CD4-positive, CD25-positive, alpha-beta regulatory T cell (primary cell): ENCODE measurements at regions not wholly inside any gene's neighbourhood (a gene's known extent, or its start where the extent isn't known, plus 50 kb on each side); places are given as distances from the start of the nearest gene placed in this dataset.
"Not testable (repeated sequence)": the region's sequence is repeated elsewhere in the genome, so short reads cannot be mapped to it uniquely, and the experiment has no call there.

Source experiments
- ATAC-seq, 2 donors: fragments of 150-1000 bp; cut with Tn5 transposase; one replicate each; pipeline ENCODE4 v1.10.0; 2021; ENCODE audit warnings: low read depth in 2 of 2, moderate number of reproducible peaks in 2 of 2, moderate library complexity in 1 of 2
- DNase-seq, 3 donors: peaks; one replicate each; pipeline versions ENCODE4 v3.0.0 to v3.0.0-alpha.2; 2012 to 2022; ENCODE audit warnings: mixed read lengths in 1 of 3
- H3K27ac ChIP-seq: one replicate; pipeline ENCODE4 v1.7.0; 2013; ENCODE audit warnings: mild to moderate bottlenecking, low read length; ENCODE audit not compliant: insufficient read depth, poor library complexity, severe bottlenecking
- H3K27me3 ChIP-seq: one replicate; pipeline ENCODE4 v1.7.0; 2013; ENCODE audit warnings: low read length; ENCODE audit not compliant: control insufficient read depth, insufficient read depth
- H3K36me3 ChIP-seq: one replicate; pipeline ENCODE4 v1.7.0; 2013; ENCODE audit warnings: mild to moderate bottlenecking, low read length, moderate library complexity; ENCODE audit not compliant: control insufficient read depth, insufficient read depth
- H3K4me1 ChIP-seq: 2 replicates; pipeline ENCODE4 v1.7.0; 2013; ENCODE audit warnings: mild to moderate bottlenecking, low read length; ENCODE audit not compliant: insufficient read depth, control insufficient read depth, poor library complexity, severe bottlenecking
- H3K4me3 ChIP-seq: one replicate; pipeline ENCODE4 v1.7.0; 2013; ENCODE audit warnings: low read depth, mild to moderate bottlenecking, low read length, moderate library complexity
- H3K9me3 ChIP-seq, 2 experiments: 1 replicate in 1 of 2; 2 replicates in 1 of 2; pipeline ENCODE4 v1.7.0; 2013; ENCODE audit warnings: low read length in 2 of 2, mild to moderate bottlenecking in 1 of 2, moderate library complexity in 1 of 2; ENCODE audit not compliant: control insufficient read depth in 2 of 2
- H3K27ac Mint-ChIP-seq, 3 donors: one replicate each; pipeline ENCODE4 v1.8.0; 2020 to 2022; ENCODE audit warnings: mild to moderate bottlenecking in 3 of 3, mixed read lengths in 3 of 3, moderate library complexity in 2 of 3
- H3K27me3 Mint-ChIP-seq: one replicate; pipeline ENCODE4 v1.8.0; 2022; ENCODE audit warnings: mild to moderate bottlenecking, mixed read lengths
- H3K36me3 Mint-ChIP-seq: one replicate; pipeline ENCODE4 v1.8.0; 2020; ENCODE audit warnings: mixed read lengths
- H3K4me1 Mint-ChIP-seq, 4 donors: one replicate each; pipeline ENCODE4 v1.8.0; 2020 to 2022; ENCODE audit warnings: mixed read lengths in 4 of 4, mild to moderate bottlenecking in 1 of 4
- H3K4me3 Mint-ChIP-seq, 4 donors: one replicate each; pipeline ENCODE4 v1.8.0; 2020 to 2022; ENCODE audit warnings: mild to moderate bottlenecking in 4 of 4, mixed read lengths in 4 of 4, moderate library complexity in 3 of 4
- H3K9me3 Mint-ChIP-seq, 7 donors: one replicate each; pipeline ENCODE4 v1.8.0; 2020 to 2022; ENCODE audit warnings: mixed read lengths in 7 of 7, mild to moderate bottlenecking in 3 of 7, moderate library complexity in 2 of 7

DNA sequence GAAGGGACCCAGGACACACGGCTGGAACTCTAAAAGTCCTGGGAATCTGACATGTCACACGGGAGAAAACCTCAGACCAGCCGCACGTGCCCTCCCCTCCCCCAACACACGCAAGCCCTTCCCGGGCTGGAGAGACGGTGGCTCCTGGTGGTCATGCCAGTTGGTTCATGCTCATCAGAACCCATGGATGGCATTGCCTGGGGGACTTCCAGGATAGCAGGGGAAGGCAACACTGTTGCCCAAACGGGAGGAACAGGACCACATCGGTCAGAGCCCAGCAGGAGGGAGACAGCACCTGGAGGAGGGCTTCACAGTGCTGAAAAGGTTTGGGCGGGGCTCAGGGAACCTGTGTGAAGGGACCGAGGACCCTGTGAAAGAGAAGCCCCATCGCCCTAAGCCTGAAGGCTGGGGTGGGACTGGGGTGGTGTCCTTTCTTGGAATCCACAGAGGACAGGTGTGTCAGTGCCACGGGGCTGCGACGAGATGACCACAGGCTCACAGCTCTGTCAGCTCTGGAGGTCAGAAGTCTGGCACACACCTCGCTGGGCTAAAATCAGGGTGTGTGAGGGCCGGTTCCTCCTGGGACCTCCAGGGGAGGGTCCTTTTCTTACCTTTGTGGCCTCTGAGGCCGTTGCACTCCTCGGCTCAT lies 151.7 kb upstream of the ZNF469 start:
- H3K27me3 Mint-ChIP-seq, H3K27me3 ChIP-seq, H3K27ac ChIP-seq, H3K36me3 ChIP-seq, ATAC-seq, H3K9me3 Mint-ChIP-seq, H3K4me3 Mint-ChIP-seq, H3K4me1 ChIP-seq, H3K9me3 ChIP-seq, H3K27ac Mint-ChIP-seq, DNase-seq, H3K4me1 Mint-ChIP-seq, H3K4me3 ChIP-seq, H3K36me3 Mint-ChIP-seq: not testable (repeated sequence)

DNA sequence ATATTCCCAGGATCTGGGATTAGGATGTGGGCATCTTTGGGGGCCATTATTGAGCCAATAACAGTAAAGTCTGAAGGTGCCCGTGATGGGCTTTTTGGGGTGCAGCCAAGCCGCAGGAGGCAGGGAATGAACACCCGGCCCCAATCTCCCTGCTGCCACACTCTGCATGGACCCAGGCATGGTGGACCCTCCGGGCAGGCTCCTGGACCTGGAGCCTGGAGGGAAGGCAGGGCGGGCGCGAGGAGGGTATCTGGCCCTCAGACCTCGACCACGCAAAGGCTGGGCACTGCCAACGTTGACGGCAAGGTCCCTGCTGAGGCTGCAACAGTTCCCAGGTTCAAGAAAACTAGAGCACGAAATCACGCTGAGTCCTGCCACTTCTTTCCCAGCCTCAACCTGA lies 150.9 kb upstream of the ZNF469 start:
- H3K4me3 Mint-ChIP-seq, H3K27me3 ChIP-seq, H3K36me3 Mint-ChIP-seq, H3K36me3 ChIP-seq, H3K27me3 Mint-ChIP-seq, ATAC-seq, H3K27ac ChIP-seq, H3K4me3 ChIP-seq, H3K9me3 Mint-ChIP-seq, H3K27ac Mint-ChIP-seq, DNase-seq, H3K4me1 Mint-ChIP-seq, H3K9me3 ChIP-seq, H3K4me1 ChIP-seq: not testable (repeated sequence)

GRCh38 chr16:88232401-88233258 lies 150.1 kb upstream of the ZNF469 start:
- H3K4me1 Mint-ChIP-seq, H3K27me3 Mint-ChIP-seq, H3K27ac Mint-ChIP-seq, H3K9me3 Mint-ChIP-seq, H3K9me3 ChIP-seq, H3K27ac ChIP-seq, H3K27me3 ChIP-seq, H3K36me3 ChIP-seq, H3K4me3 Mint-ChIP-seq, H3K36me3 Mint-ChIP-seq, ATAC-seq, DNase-seq, H3K4me1 ChIP-seq, H3K4me3 ChIP-seq: not testable (repeated sequence)

DNA sequence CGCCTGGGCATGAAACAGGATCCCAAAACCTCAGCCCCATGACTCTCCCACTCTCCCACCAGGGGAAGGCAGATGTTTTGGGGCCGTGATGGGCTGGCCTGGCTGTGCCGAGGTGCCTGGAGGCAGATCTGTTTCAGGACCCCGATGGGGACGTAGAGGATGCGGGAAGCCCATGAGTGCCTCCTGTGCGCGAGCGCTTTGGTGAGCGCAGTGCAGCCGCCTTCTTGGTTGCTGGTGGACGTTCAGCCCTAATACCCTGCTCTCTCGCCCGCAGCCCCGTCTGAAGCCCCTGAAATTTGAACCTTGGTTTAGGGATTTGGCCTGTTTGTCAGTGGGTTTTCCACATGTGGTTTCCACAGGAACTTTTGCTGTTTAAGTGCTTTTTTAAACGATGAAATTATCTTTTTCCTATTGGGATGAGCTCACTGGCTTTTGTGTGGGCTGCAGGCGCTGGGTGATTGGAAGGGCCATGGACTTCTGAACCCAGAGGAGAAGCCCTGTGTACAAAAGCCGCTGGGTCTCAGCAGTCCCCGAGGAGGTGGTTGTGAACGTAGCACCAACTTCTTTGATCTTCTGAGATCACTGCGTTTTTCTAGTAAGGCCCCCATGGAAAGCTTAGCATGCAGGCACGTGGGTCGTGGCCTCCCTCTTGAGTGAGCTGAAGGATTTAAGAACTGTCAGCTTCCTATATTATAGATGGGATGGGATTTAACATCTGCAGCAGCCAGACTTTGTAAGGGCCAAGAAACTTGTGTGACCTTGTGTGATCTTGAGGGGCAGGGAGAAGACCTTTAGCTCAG lies 148.9 kb upstream of the ZNF469 start:
- DNase-seq, H3K27ac Mint-ChIP-seq, H3K4me3 Mint-ChIP-seq, H3K4me1 Mint-ChIP-seq, H3K36me3 ChIP-seq, H3K36me3 Mint-ChIP-seq, H3K4me3 ChIP-seq, ATAC-seq, H3K4me1 ChIP-seq, H3K9me3 ChIP-seq, H3K9me3 Mint-ChIP-seq, H3K27me3 Mint-ChIP-seq, H3K27me3 ChIP-seq, H3K27ac ChIP-seq: not testable (repeated sequence)

DNA sequence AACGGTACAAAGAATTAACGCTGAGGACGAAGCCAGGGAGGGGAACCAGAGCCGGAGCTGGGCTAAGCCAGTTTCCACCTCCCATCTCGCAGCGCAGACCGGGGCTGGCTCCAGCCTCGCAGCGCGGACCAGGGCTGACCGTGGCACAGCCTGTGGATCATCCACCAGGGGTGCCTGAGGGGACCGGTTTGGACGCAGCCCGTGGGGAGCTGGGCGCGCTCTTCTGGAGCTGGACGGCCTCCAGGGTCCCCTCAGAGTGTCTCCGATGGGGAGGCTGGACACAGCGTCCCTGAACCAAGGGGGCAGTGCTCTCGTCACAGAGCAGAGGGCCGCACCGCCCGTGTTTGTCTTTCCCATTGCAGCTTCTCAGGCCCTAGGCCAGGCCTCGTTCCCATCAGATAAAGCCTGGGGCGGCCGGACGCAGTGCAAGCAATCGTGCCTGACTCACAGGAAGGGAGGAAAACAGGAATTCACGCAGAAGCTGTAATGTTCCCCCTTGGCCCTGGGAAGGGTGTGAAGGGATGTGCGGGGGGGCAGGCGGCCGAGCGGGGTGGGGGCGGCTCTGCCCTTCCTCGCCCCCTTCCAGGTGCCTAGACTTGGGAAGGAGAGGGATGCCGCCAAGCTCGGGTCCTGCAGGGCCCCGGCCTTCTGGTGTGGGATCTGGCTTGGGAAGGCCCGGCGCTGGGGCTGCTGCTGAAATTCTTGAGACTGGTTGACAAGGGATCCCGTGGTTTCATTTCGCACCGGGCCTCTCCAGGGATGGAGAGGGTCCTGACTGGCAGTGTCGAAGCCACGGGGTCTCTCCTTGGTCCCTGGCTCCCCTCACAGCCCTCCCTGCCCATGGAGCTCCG lies 148.1 kb upstream of the ZNF469 start:
- not testable (repeated sequence) for H3K27me3 ChIP-seq, H3K36me3 Mint-ChIP-seq, H3K4me3 Mint-ChIP-seq

DNA sequence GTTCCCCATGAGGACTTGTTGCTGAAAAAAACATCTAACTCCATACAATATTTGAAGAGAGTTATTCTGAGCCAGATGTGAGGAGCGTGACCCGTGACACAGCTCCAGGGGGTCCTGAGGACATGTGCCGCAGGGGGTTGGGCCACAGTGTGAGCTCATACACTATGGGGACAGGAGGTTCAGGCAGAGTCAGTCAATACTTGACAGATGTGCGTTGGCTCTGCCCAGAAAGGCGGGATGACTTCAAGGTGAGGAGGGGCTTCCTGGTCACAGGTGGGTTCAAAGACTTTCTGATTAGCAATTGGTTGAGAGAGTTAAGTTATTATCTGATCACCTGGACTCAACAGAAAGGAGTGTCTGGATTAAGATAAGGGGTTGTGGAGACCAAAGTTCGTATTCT lies 147.1 kb upstream of the ZNF469 start:
- H3K36me3 Mint-ChIP-seq, DNase-seq, H3K27ac ChIP-seq, H3K36me3 ChIP-seq, H3K4me3 Mint-ChIP-seq, H3K4me1 ChIP-seq, ATAC-seq, H3K4me3 ChIP-seq, H3K27me3 Mint-ChIP-seq, H3K4me1 Mint-ChIP-seq, H3K27me3 ChIP-seq, H3K9me3 Mint-ChIP-seq, H3K27ac Mint-ChIP-seq, H3K9me3 ChIP-seq: not testable (repeated sequence)

More for the DNA sequence above, 148.1 kb upstream of the ZNF469 start:
- H3K27ac ChIP-seq, H3K9me3 Mint-ChIP-seq, H3K4me1 ChIP-seq, H3K27ac Mint-ChIP-seq, H3K4me1 Mint-ChIP-seq, DNase-seq, H3K4me3 ChIP-seq, H3K36me3 ChIP-seq, H3K9me3 ChIP-seq, H3K27me3 Mint-ChIP-seq, ATAC-seq: not testable (repeated sequence)

- not testable (repeated sequence) for H3K4me1 ChIP-seq, DNase-seq, H3K27ac Mint-ChIP-seq, H3K36me3 ChIP-seq, H3K36me3 Mint-ChIP-seq, H3K9me3 Mint-ChIP-seq, H3K4me3 Mint-ChIP-seq, H3K4me3 ChIP-seq, H3K27ac ChIP-seq, H3K27me3 Mint-ChIP-seq, H3K27me3 ChIP-seq, H3K4me1 Mint-ChIP-seq, ATAC-seq, H3K9me3 ChIP-seq
These were observed 146.5 kb upstream of the ZNF469 start for GRCh38 chr16:88236229-88236628.
